Right lobe of liver (tissue), 6 donors: ENCODE measurements at regions not wholly inside any gene's neighbourhood (a gene's known extent, or its start where the extent isn't known, plus 50 kb on each side); places are given as distances from the start of the nearest gene placed in this dataset.
"Not testable (repeated sequence)": the region's sequence is repeated elsewhere in the genome, so short reads cannot be mapped to it uniquely, and the experiment has no call there.

ENCODE experiments used
- ATAC-seq, 4 donors: fragments of 200-7000 bp; cut with Tn5 transposase; one replicate each; pipeline ENCODE4 v1.9.1; 2020; ENCODE audit warnings: mild to moderate bottlenecking in 4 of 4, moderate library complexity in 4 of 4
- DNase-seq, 3 donors: peaks; one replicate each; pipeline ENCODE4 v3.0.0-alpha.2; 2020
- H3K27ac ChIP-seq, 3 donors: fragments of 200-600 bp; one replicate each; pipeline ENCODE4 v1.8.0; 2022
- H3K27me3 ChIP-seq, 2 donors: fragments of 200-600 bp; one replicate each; pipeline ENCODE4 v1.8.0; 2022
- H3K36me3 ChIP-seq, 4 donors: fragments of 200-600 bp; sonication (generic) in 1 of 4; one replicate each; pipeline versions ENCODE4 v1.5.1 to v1.8.0; 2017 to 2022; ENCODE audit warnings: control low read depth in 1 of 4
- H3K4me1 ChIP-seq, 4 donors: fragments of 200-600 bp; sonication (generic) in 1 of 4; one replicate each; pipeline versions ENCODE4 v1.5.1 to v1.8.0; 2017 to 2022; ENCODE audit warnings: control low read depth in 1 of 4
- H3K4me3 ChIP-seq, 3 donors: fragments of 200-600 bp; one replicate each; pipeline ENCODE4 v1.8.0; 2022
- H3K9me3 ChIP-seq, 4 donors: fragments of 200-600 bp; sonication (generic) in 1 of 4; one replicate each; pipeline versions ENCODE4 v1.5.1 to v1.8.0; 2017 to 2022; ENCODE audit warnings: control low read depth in 1 of 4
- CTCF ChIP-seq, 4 donors: fragments of 200-600 bp in 3 of 4; fragments of 450-650 bp in 1 of 4; IDR thresholded peaks; one replicate each; pipeline versions ENCODE4 v1.5.1 to v1.8.0; 2016 to 2022; ENCODE audit warnings: antibody characterized with exemption in 4 of 4, mild to moderate bottlenecking in 2 of 4
- POLR2A ChIP-seq: fragments of 450-650 bp; IDR thresholded peaks from one replicate; pipeline ENCODE4 v1.6.1; 2017; ENCODE audit warnings: antibody characterized with exemption, mild to moderate bottlenecking
- WGBS: methylation state at CpG from one replicate; pipeline ENCODE4 v1.1.6; 2018; ENCODE audit warnings: low coverage, low lambda C conversion rate; ENCODE audit not compliant: insufficient coverage; ENCODE audit errors: missing lambda C conversion rate; 5-methylcytosine and 5-hydroxymethylcytosine counted together
- intact Hi-C, 2 donors: fragments of 100-400 bp; cut with DNase I; formaldehyde crosslinking; loops; one replicate each; pipeline versions ENCODE4 v1.11.2 to v1.14.1; 2022
- donor health status: DM: no; HTN: yes; CAD: no.
- donor health status: DM: no; HTN: no; CAD: no.
- donor health status: DM: no; HTN: no; CAD: no.
- donor health status: DM: no; HTN: yes; CAD: no.
- donor health status: DM: no; HTN: yes; CAD: no.

DNA sequence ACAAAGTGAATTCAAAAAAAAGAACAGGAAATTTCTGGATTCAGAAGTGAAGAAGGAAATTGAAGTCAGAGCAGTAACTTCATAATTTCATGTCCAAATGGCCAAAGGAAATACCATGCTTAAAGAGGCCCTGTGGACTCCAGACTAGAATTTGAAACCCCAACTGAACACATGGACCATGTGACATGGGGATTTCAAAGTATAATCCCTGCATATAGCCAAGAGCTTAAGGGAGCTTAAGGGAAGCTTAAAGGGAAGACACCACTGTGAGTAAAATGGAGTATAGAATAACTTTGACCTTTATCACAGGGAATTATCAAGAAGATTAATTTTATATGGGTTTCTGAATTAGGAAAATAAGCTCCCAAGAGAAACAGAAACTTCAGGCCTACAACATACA, 241.8 kb upstream of the POGK start:
- ATAC-seq = no peak
- no peak for DNase-seq
- TF ChIP-seq CTCF (IDR thresholded peaks at IDR 0.05) = no peak
- no peak for TF ChIP-seq POLR2A
- Histone ChIP-seq H3K4me3 (no peak overlapping the region), H3K4me1 (no peaks in the 10 kb centered on the region), H3K27ac (no peak overlapping the region), H3K9me3 (no peaks in the 10 kb centered on the region), H3K36me3 (no peaks in the 10 kb centered on the region), H3K27me3 (no peaks in the 10 kb centered on the region)
- intact Hi-C loops = no loop called here

DNA sequence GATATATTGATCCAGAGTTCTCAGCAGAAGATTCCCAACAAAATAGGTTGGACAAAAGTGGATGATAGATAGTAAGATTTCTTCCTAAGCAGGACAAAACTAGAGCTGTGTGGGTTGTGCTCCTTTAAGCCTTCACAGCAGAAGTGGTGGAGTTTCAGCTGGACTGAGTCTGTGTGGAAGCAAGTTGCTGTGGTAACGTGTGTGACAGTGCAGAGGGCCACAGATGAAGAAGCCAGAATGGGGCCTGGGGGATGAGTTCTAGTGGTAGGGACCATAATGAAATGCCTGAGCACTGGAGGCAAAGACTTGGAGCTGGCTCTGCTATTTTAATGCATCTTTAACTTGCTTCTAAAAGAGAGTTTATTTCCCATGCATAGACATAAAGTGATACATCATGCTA, 238.7 kb upstream of the POGK start:
- no peak for DNase-seq
- Histone ChIP-seq H3K27me3 (no peaks in the 10 kb centered on the region), H3K9me3 (no peaks in the 10 kb centered on the region), H3K36me3 (no peaks in the 10 kb centered on the region), H3K4me1 (no peaks in the 10 kb centered on the region), H3K4me3 (no peak overlapping the region), H3K27ac (no peak overlapping the region)
- intact Hi-C loops = no loop called here
- ATAC-seq = no peak
- TF ChIP-seq CTCF (IDR thresholded peaks at IDR 0.05) (no peak), POLR2A (no peak)
- WGBS = 29% methylated on average over 1 of the region's 1 CpG

DNA sequence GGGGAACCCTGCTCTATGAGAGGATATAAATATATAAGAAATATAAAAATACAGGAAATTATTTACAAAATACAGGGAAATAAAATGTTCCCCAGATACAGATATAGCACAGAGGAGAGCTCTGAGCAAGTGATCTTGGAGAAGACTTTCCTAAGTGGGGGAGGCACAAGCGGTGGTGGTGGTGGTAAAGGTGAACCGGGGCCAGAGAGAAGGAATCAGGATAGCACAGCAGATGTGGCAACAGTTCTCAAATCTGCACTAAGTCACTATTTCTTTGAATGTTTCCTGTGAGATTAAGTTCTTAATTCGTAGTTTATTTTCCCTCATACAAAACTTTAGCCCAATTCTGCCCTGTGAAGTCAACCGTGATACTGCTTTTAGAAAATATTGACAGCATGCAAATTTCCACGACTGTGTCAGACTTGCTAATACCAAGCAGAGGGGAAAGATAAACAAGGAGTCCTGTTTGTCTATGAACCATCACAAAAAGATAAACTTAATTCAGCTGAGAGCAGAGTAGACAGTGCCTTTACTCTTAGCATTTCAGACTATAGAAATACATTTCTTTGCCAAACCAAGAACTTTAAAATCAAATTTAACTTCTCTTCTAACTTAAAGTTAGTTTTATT, 237.5 kb upstream of the POGK start:
- DNase-seq (no peak), ATAC-seq (no peak)
- intact Hi-C loops = no loop called here
- WGBS = 31% methylated on average over 4 of the region's 5 CpGs
- Histone ChIP-seq H3K27ac (no peak overlapping the region), H3K9me3 (no peaks in the 10 kb centered on the region), H3K27me3 (no peaks in the 10 kb centered on the region), H3K36me3 (no peaks in the 10 kb centered on the region), H3K4me1 (no peaks in the 10 kb centered on the region), H3K4me3 (no peak overlapping the region)
- TF ChIP-seq POLR2A (no peak), CTCF (IDR thresholded peaks at IDR 0.05) (no peak)

- H3K4me1 ChIP-seq, H3K27ac ChIP-seq, ATAC-seq, H3K36me3 ChIP-seq, intact Hi-C loops, DNase-seq, H3K4me3 ChIP-seq, H3K9me3 ChIP-seq, H3K27me3 ChIP-seq: not testable (repeated sequence)
- WGBS = 45% methylated on average over 2 of the region's 3 CpGs
Observed at GRCh38 chr1:166602801-166603200, 236.5 kb upstream of the POGK start.

- no peaks in the 10 kb centered on the region for H3K4me1 ChIP-seq
- H3K9me3 ChIP-seq = no peaks in the 10 kb centered on the region
- H3K4me3 ChIP-seq = no peak overlapping the region
- no peak for DNase-seq
- no peaks in the 10 kb centered on the region for H3K27me3 ChIP-seq
- intact Hi-C loops = no loop called here
- no peak overlapping the region for H3K27ac ChIP-seq
- H3K36me3 ChIP-seq = no peaks in the 10 kb centered on the region
- TF ChIP-seq POLR2A (no peak), CTCF (IDR thresholded peaks at IDR 0.05) (no peak)
- WGBS = 59% methylated on average over 4 of the region's 5 CpGs
- ATAC-seq = no peak
Observed at GRCh38 chr1:166603296-166603695, 236.0 kb upstream of the POGK start.
